H9 (cell line): ENCODE measurements at regions not wholly inside any gene's neighbourhood (a gene's known extent, or its start where the extent isn't known, plus 50 kb on each side); places are given as distances from the start of the nearest gene placed in this dataset.

Source experiments
- DNase-seq: peaks from one replicate; pipeline ENCODE4 v3.0.0-alpha.2; 2017
- H2AFZ ChIP-seq: one replicate; pipeline ENCODE4 v1.6.1; 2013; ENCODE audit warnings: mild to moderate bottlenecking, low read length, control low read depth, moderate library complexity
- H2AK5ac ChIP-seq: 2 replicates; pipeline ENCODE4 v1.6.1; 2013; ENCODE audit warnings: low read length, control low read depth, mixed read lengths; ENCODE audit not compliant: insufficient read length
- H2BK120ac ChIP-seq: one replicate; pipeline ENCODE4 v1.6.1; 2013; ENCODE audit warnings: low read depth, mild to moderate bottlenecking, low read length, control low read depth, inconsistent platforms; ENCODE audit not compliant: poor library complexity, severe bottlenecking
- H2BK12ac ChIP-seq: 2 replicates; pipeline ENCODE4 v1.6.1; 2013; ENCODE audit warnings: low read length, control low read depth, mixed read lengths, low read depth; ENCODE audit not compliant: insufficient read length
- H2BK15ac ChIP-seq: 2 replicates; pipeline ENCODE4 v1.6.1; 2013; ENCODE audit warnings: low read depth, low read length, control low read depth
- H2BK20ac ChIP-seq: one replicate; pipeline ENCODE4 v1.6.1; 2013; ENCODE audit warnings: low read depth, mild to moderate bottlenecking, low read length, control low read depth, inconsistent platforms; ENCODE audit not compliant: poor library complexity, severe bottlenecking
- H2BK5ac ChIP-seq: 2 replicates; pipeline ENCODE4 v1.6.1; 2013; ENCODE audit warnings: low read length, control low read depth, mixed read lengths; ENCODE audit not compliant: insufficient read length
- H3K14ac ChIP-seq: 2 replicates; pipeline ENCODE4 v1.6.1; 2013; ENCODE audit warnings: low read length, control low read depth; ENCODE audit not compliant: insufficient read depth
- H3K18ac ChIP-seq: 2 replicates; pipeline ENCODE4 v1.6.1; 2013; ENCODE audit warnings: low read depth, mild to moderate bottlenecking, mixed read lengths, low read length, control low read depth; ENCODE audit not compliant: insufficient read length
- H3K23ac ChIP-seq: 2 replicates; pipeline ENCODE4 v1.6.1; 2013; ENCODE audit warnings: low read length, control low read depth, mixed read lengths, low read depth; ENCODE audit not compliant: insufficient read length
- H3K23me2 ChIP-seq: 2 replicates; pipeline ENCODE4 v1.6.1; 2013; ENCODE audit warnings: low read depth, mild to moderate bottlenecking, mixed read lengths, low read length, control low read depth; ENCODE audit not compliant: insufficient read length, poor library complexity, severe bottlenecking
- H3K27ac ChIP-seq: 2 replicates; pipeline ENCODE4 v1.5.1; 2013; ENCODE audit warnings: low read length, control low read depth, mixed read lengths, low read depth; ENCODE audit not compliant: insufficient read length
- H3K27me3 ChIP-seq: 2 replicates; pipeline ENCODE4 v1.6.1; 2013; ENCODE audit warnings: low read length, control low read depth, inconsistent platforms; ENCODE audit not compliant: insufficient read depth
- H3K4ac ChIP-seq: 2 replicates; pipeline ENCODE4 v1.6.1; 2013; ENCODE audit warnings: low read depth, mild to moderate bottlenecking, control low read depth, inconsistent platforms, low read length, moderate library complexity
- H3K4me1 ChIP-seq: 2 replicates; pipeline ENCODE4 v1.6.1; 2013; ENCODE audit warnings: low read length, control low read depth, inconsistent platforms; ENCODE audit not compliant: insufficient read depth
- H3K4me2 ChIP-seq: 2 replicates; pipeline ENCODE4 v1.6.1; 2013; ENCODE audit warnings: low read length, control low read depth, mixed read lengths; ENCODE audit not compliant: insufficient read length, insufficient read depth
- H3K56ac ChIP-seq: 2 replicates; pipeline ENCODE4 v1.6.1; 2013; ENCODE audit warnings: low read depth, mild to moderate bottlenecking, mixed read lengths, low read length, control low read depth; ENCODE audit not compliant: insufficient read length
- H3K79me1 ChIP-seq: 2 replicates; pipeline ENCODE4 v1.6.1; 2013; ENCODE audit warnings: low read depth, mild to moderate bottlenecking, moderate library complexity, low read length, control low read depth, inconsistent platforms; ENCODE audit not compliant: insufficient read depth, poor library complexity, severe bottlenecking
- H3K79me2 ChIP-seq: 2 replicates; pipeline ENCODE4 v1.6.1; 2013; ENCODE audit warnings: low read length, control low read depth, inconsistent platforms; ENCODE audit not compliant: insufficient read depth
- H3K9ac ChIP-seq: 2 replicates; pipeline ENCODE4 v1.6.1; 2013; ENCODE audit warnings: low read length, control low read depth, mixed read lengths; ENCODE audit not compliant: insufficient read length; ENCODE audit errors: extremely low read depth
- H3K9me3 ChIP-seq: one replicate; pipeline ENCODE4 v1.6.1; 2013; ENCODE audit warnings: low read depth, low read length, inconsistent platforms; ENCODE audit not compliant: control insufficient read depth
- H3T11ph ChIP-seq: one replicate; pipeline ENCODE4 v1.6.1; 2013; ENCODE audit warnings: mild to moderate bottlenecking, low read length, control low read depth, inconsistent platforms
- H4K20me1 ChIP-seq: one replicate; pipeline ENCODE4 v1.6.1; 2013; ENCODE audit not compliant: control insufficient read depth, insufficient read length, insufficient read depth
- H4K5ac ChIP-seq: 2 replicates; pipeline ENCODE4 v1.6.1; 2013; ENCODE audit warnings: low read depth, mild to moderate bottlenecking, mixed read lengths, low read length, control low read depth; ENCODE audit not compliant: insufficient read length
- H4K8ac ChIP-seq: replicated peaks from 2 replicates; pipeline ENCODE4 v1.6.1; 2013; ENCODE audit warnings: low read length, control low read depth, mixed read lengths, low read depth; ENCODE audit not compliant: insufficient read length
- H4K91ac ChIP-seq: 2 replicates; pipeline ENCODE4 v1.6.1; 2013; ENCODE audit warnings: low read depth, mild to moderate bottlenecking, moderate library complexity, mixed read lengths, low read length, control low read depth; ENCODE audit not compliant: insufficient read length
- H3K27ac Mint-ChIP-seq, 3 experiments: 2 replicates in 2 of 3; 3 replicates in 1 of 3; pipeline ENCODE4 v1.8.0; 2020 to 2021; ENCODE audit warnings: mixed read lengths in 3 of 3, mild to moderate bottlenecking in 1 of 3, moderate library complexity in 1 of 3
- H3K27me3 Mint-ChIP-seq: 2 replicates; pipeline ENCODE4 v1.8.0; 2021; ENCODE audit warnings: low read depth, mild to moderate bottlenecking, moderate library complexity, mixed read lengths
- H3K36me3 Mint-ChIP-seq, 3 experiments: 2 replicates in 2 of 3; 3 replicates in 1 of 3; pipeline ENCODE4 v1.8.0; 2020 to 2021; ENCODE audit warnings: low read depth in 3 of 3, mixed read lengths in 3 of 3; ENCODE audit not compliant: insufficient read depth in 1 of 3
- H3K4me1 Mint-ChIP-seq, 2 experiments: 2 replicates each; pipeline ENCODE4 v1.8.0; 2020; ENCODE audit warnings: mixed read lengths in 2 of 2
- H3K4me3 Mint-ChIP-seq, 2 experiments: 2 replicates in 1 of 2; 3 replicates in 1 of 2; pipeline ENCODE4 v1.8.0; 2020 to 2021; ENCODE audit warnings: mild to moderate bottlenecking in 2 of 2, mixed read lengths in 2 of 2, moderate library complexity in 1 of 2
- H3K9me3 Mint-ChIP-seq, 2 experiments: 2 replicates in 1 of 2; 3 replicates in 1 of 2; pipeline ENCODE4 v1.8.0; 2020; ENCODE audit warnings: mild to moderate bottlenecking in 2 of 2, mixed read lengths in 2 of 2, moderate library complexity in 1 of 2
- WGBS: extraction: QIAGEN DNeasy Blood & Tissue Kit; methylation state at CpG from one replicate; pipeline ENCODE4 v1.1.7; 2013; ENCODE audit warnings: missing lambda C conversion rate, low lambda C conversion rate, mixed read lengths; ENCODE audit not compliant: insufficient read length; ENCODE audit errors: extremely low coverage; 5-methylcytosine and 5-hydroxymethylcytosine counted together
- TF ChIP-seq, protein P1 (sequence below): fragments of 200-600 bp; sonication (generic); conservative IDR thresholded peaks from 3 replicates; pipeline ENCODE4 v1.8.0; 2021; ENCODE audit warnings: antibody characterized with exemption, mild to moderate bottlenecking

DNA sequence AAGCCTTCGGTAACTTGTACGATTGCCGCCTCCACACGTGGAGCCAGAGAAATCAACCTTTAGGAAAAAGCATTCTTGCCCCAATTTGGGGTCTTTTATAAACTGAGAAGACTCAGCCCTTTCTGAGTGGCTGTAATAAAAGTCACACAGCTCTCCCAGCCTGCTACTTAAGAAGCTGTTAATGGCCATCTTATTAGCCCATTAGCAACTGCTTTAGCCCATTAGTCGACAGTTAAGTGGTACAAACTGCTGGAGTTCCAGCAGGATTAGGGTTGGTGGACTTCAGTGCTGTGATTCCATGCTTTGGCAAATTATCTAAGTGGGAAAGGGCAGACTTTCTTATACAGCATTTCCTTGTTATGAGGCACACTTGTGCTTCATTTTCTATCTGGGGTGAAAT, 461.3 kb downstream of the RPS6KC1 start:
- Mint-ChIP-seq H3K4me3 (no peak overlapping the region), H3K36me3 (no peaks in the 10 kb centered on the region; a peak in 1 of 7 replicates), H3K9me3 (peaks cover 2 to 3% of the 10 kb centered on the region in 2 experiments; a peak in 2 of 5 replicates), H3K27me3 (no peaks in the 10 kb centered on the region), H3K27ac (no peak overlapping the region), H3K4me1 (peaks cover 33 to 34% of the 10 kb centered on the region in 2 experiments)
- Histone ChIP-seq H4K5ac (no peak overlapping the region), H3K27me3 (no peaks in the 10 kb centered on the region), H2BK120ac (no peak overlapping the region), H3T11ph (no peak overlapping the region), H3K9me3 (no peaks in the 10 kb centered on the region), H2AK5ac (no peak overlapping the region), H3K4me2 (no peak overlapping the region), H3K4ac (no peak overlapping the region), H4K8ac (no peak overlapping the region), H3K27ac (no peak overlapping the region), H2BK5ac (no peak overlapping the region), H3K9ac (no peak overlapping the region), H3K79me2 (no peaks in the 10 kb centered on the region), H2BK15ac (no peak overlapping the region), H3K23me2 (no peaks in the 10 kb centered on the region), H3K79me1 (no peaks in the 10 kb centered on the region), H2BK20ac (no peak overlapping the region), H3K18ac (no peak overlapping the region), H3K14ac (no peak overlapping the region), H3K4me1 (peaks cover 5% of the 10 kb centered on the region; the same call in 1 of the 2 replicates), H2BK12ac (no peak overlapping the region), H3K23ac (no peak overlapping the region), H3K56ac (no peak overlapping the region), H2AFZ (no peak overlapping the region), H4K20me1 (no peaks in the 10 kb centered on the region), H4K91ac (no peak overlapping the region)
- TF ChIP-seq, protein P1, sequence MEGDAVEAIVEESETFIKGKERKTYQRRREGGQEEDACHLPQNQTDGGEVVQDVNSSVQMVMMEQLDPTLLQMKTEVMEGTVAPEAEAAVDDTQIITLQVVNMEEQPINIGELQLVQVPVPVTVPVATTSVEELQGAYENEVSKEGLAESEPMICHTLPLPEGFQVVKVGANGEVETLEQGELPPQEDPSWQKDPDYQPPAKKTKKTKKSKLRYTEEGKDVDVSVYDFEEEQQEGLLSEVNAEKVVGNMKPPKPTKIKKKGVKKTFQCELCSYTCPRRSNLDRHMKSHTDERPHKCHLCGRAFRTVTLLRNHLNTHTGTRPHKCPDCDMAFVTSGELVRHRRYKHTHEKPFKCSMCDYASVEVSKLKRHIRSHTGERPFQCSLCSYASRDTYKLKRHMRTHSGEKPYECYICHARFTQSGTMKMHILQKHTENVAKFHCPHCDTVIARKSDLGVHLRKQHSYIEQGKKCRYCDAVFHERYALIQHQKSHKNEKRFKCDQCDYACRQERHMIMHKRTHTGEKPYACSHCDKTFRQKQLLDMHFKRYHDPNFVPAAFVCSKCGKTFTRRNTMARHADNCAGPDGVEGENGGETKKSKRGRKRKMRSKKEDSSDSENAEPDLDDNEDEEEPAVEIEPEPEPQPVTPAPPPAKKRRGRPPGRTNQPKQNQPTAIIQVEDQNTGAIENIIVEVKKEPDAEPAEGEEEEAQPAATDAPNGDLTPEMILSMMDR: no peak
- no peak for DNase-seq
- WGBS: no CpG with 5 or more reads among the region's 5 CpGs
